ENCODE measurements at regions not wholly inside any gene's neighbourhood (a gene's known extent, or its start where the extent isn't known, plus 50 kb on each side); places are given as distances from the start of the nearest gene placed in this dataset.

DNA sequence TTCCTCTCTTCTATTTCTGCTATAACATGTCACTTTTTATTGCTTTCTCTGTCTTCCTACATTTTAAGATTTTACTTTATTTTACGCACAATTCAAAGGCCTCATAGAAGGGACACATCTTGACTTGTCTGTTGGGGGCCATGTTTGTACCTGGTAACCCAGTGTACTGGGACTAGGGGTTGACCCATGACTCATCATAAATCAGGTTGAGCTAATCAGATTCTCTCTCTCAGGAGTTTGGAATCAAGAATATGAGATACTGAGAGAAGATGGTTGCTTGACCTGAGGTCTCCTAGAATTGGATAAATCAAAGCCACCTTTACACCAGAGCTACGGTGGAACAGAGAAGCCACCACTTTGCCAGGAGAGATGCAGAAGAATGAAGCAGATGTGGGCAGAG lies 153.0 kb downstream of the UXS1 start:
- TF ChIP-seq, protein P1, sequence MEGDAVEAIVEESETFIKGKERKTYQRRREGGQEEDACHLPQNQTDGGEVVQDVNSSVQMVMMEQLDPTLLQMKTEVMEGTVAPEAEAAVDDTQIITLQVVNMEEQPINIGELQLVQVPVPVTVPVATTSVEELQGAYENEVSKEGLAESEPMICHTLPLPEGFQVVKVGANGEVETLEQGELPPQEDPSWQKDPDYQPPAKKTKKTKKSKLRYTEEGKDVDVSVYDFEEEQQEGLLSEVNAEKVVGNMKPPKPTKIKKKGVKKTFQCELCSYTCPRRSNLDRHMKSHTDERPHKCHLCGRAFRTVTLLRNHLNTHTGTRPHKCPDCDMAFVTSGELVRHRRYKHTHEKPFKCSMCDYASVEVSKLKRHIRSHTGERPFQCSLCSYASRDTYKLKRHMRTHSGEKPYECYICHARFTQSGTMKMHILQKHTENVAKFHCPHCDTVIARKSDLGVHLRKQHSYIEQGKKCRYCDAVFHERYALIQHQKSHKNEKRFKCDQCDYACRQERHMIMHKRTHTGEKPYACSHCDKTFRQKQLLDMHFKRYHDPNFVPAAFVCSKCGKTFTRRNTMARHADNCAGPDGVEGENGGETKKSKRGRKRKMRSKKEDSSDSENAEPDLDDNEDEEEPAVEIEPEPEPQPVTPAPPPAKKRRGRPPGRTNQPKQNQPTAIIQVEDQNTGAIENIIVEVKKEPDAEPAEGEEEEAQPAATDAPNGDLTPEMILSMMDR (IDR thresholded peaks at IDR 0.05), result no peak
- TF ChIP-seq, protein P2, sequence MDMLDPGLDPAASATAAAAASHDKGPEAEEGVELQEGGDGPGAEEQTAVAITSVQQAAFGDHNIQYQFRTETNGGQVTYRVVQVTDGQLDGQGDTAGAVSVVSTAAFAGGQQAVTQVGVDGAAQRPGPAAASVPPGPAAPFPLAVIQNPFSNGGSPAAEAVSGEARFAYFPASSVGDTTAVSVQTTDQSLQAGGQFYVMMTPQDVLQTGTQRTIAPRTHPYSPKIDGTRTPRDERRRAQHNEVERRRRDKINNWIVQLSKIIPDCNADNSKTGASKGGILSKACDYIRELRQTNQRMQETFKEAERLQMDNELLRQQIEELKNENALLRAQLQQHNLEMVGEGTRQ (CRISPR knock-in tag; IDR thresholded peaks at IDR 0.05), result no peak
- no peak for TF ChIP-seq ZNF138 (CRISPR knock-in tag; conservative IDR thresholded peaks at IDR 0.05)
- TF ChIP-seq SP1 (CRISPR knock-in tag; conservative IDR thresholded peaks at IDR 0.05), result no peak
- no peak for TF ChIP-seq RELA (CRISPR knock-in tag; IDR thresholded peaks at IDR 0.05; ENCODE audit: borderline replicate concordance)
- TF ChIP-seq ELF4 (CRISPR knock-in tag; IDR thresholded peaks at IDR 0.05; ENCODE audit: low read depth), result no peak
- TF ChIP-seq ETV6 (CRISPR knock-in tag; IDR thresholded peaks at IDR 0.05), result no peak
